H1 (cell line): ENCODE measurements at regions not wholly inside any gene's neighbourhood (a gene's known extent, or its start where the extent isn't known, plus 50 kb on each side); places are given as distances from the start of the nearest gene placed in this dataset.

Experiments
- CTCF ChIA-PET: fragments of 300-600 bp; sonication (Branson Sonifier 250); formaldehyde crosslinking; loops from one replicate; lab custom pipeline; 2021; ENCODE audit not compliant: partially characterized antibody; lab: Charles Lee
- POLR2A ChIA-PET: fragments of 300-600 bp; sonication (Branson Sonifier 250); formaldehyde crosslinking; loops from one replicate; lab custom pipeline; 2021; ENCODE audit warnings: inconsistent platforms; ENCODE audit not compliant: partially characterized antibody; lab: Charles Lee
- DNase-seq, 2 experiments: peaks; one replicate each; pipeline versions ENCODE4 v3.0.0 to v3.0.0-alpha.2; 2010 to 2022; ENCODE audit warnings: low spot score in 2 of 2, low read depth in 1 of 2, mixed read lengths in 1 of 2
- FAIRE-seq: peaks from 2 replicates; lab custom pipeline; 2011; peaks lifted over from hg19 to GRCh38; lab: Jason Lieb, UNC
- H2AFZ ChIP-seq: 2 replicates; pipeline ENCODE4 v1.8.1; 2012; ENCODE audit warnings: low read length, inconsistent platforms
- H2AK5ac ChIP-seq: 2 replicates; pipeline ENCODE4 v1.6.1; 2013; ENCODE audit warnings: low read depth, low read length
- H2BK120ac ChIP-seq: replicated peaks from 2 replicates; pipeline ENCODE3; 2013; ENCODE audit warnings: low read depth, low read length, inconsistent platforms
- H2BK12ac ChIP-seq: 2 replicates; pipeline ENCODE4 v1.6.1; 2013; ENCODE audit warnings: low read depth, low read length
- H2BK15ac ChIP-seq: 2 replicates; pipeline ENCODE4 v1.6.1; 2013; ENCODE audit warnings: low read length
- H2BK20ac ChIP-seq: 2 replicates; pipeline ENCODE4 v1.6.1; 2013; ENCODE audit warnings: low read length
- H2BK5ac ChIP-seq: 2 replicates; pipeline ENCODE4 v1.6.1; 2013; ENCODE audit warnings: low read depth, low read length
- H3K14ac ChIP-seq: 2 replicates; pipeline ENCODE4 v1.6.1; 2013; ENCODE audit warnings: inconsistent platforms; ENCODE audit not compliant: insufficient read length
- H3K18ac ChIP-seq: 2 replicates; pipeline ENCODE4 v1.6.1; 2013; ENCODE audit warnings: low read length; ENCODE audit errors: extremely low read depth
- H3K23ac ChIP-seq: 2 replicates; pipeline ENCODE4 v1.6.1; 2013; ENCODE audit warnings: inconsistent platforms; ENCODE audit not compliant: insufficient read length
- H3K23me2 ChIP-seq: 2 replicates; pipeline ENCODE4 v1.6.1; 2013; ENCODE audit warnings: low read depth, low read length
- H3K27ac ChIP-seq: 2 replicates; pipeline ENCODE4 v1.6.1; 2011; ENCODE audit warnings: low read depth, low read length, inconsistent platforms
- H3K27me3 ChIP-seq, 4 experiments: replicated peaks in 1 of 4; 1 replicate in 1 of 4; 2 replicates in 3 of 4; pipeline versions ENCODE4 v1.6.1 to v1.8.1; 2011 to 2013; ENCODE audit warnings: low read length in 3 of 4, mild to moderate bottlenecking in 3 of 4, inconsistent platforms in 2 of 4, mixed read lengths in 2 of 4, moderate library complexity in 1 of 4; ENCODE audit not compliant: control insufficient read depth in 3 of 4, insufficient read depth in 3 of 4; ENCODE audit errors: extremely low read depth in 1 of 4
- H3K36me3 ChIP-seq, 4 experiments: 2 replicates each; pipeline versions ENCODE4 v1.6.1 to v1.8.1; 2011 to 2013; ENCODE audit warnings: mild to moderate bottlenecking in 4 of 4, low read length in 3 of 4, moderate library complexity in 2 of 4, control low read depth in 1 of 4, inconsistent platforms in 1 of 4; ENCODE audit not compliant: insufficient read depth in 4 of 4, control insufficient read depth in 2 of 4
- H3K4ac ChIP-seq: replicated peaks from 2 replicates; pipeline ENCODE3; 2013; ENCODE audit warnings: low read length, low read depth, mixed read lengths, inconsistent platforms; ENCODE audit not compliant: insufficient read length
- H3K4me1 ChIP-seq, 4 experiments: replicated peaks in 1 of 4; 1 replicate in 1 of 4; 2 replicates in 3 of 4; pipeline versions ENCODE4 v1.6.1 to v1.8.1; 2011 to 2013; ENCODE audit warnings: low read length in 3 of 4, inconsistent platforms in 2 of 4, mixed read lengths in 1 of 4; ENCODE audit not compliant: insufficient read depth in 4 of 4, control insufficient read depth in 3 of 4
- H3K4me2 ChIP-seq, 2 experiments: 2 replicates each; pipeline versions ENCODE4 v1.6.1 to v1.8.1; 2011 to 2013; ENCODE audit warnings: low read depth in 2 of 2, low read length in 2 of 2, control low read depth in 1 of 2, inconsistent platforms in 1 of 2, mild to moderate bottlenecking in 1 of 2; ENCODE audit not compliant: insufficient read depth in 1 of 2
- H3K4me3 ChIP-seq, 4 experiments: fragments of 200-600, 300-600 bp in 1 of 4; sonication (generic), shearing (Covaris generic), sonication (Bioruptor Twin) in 1 of 4; 2 replicates each; pipeline versions ENCODE4 v1.5.1 to v1.8.1; 2011 to 2016; ENCODE audit warnings: low read length in 4 of 4, low read depth in 3 of 4, control low read depth in 2 of 4, inconsistent platforms in 2 of 4, mild to moderate bottlenecking in 2 of 4, mixed read lengths in 1 of 4, moderate library complexity in 1 of 4; ENCODE audit not compliant: insufficient read depth in 2 of 4; ENCODE audit errors: extremely low read depth in 1 of 4
- H3K56ac ChIP-seq: replicated peaks from 2 replicates; pipeline ENCODE3; 2013; ENCODE audit warnings: low read depth, mild to moderate bottlenecking, mixed read lengths, low read length, inconsistent platforms; ENCODE audit not compliant: insufficient read length
- H3K79me1 ChIP-seq: 2 replicates; pipeline ENCODE4 v1.6.1; 2013; ENCODE audit warnings: low read depth, low read length, control low read depth
- H3K79me2 ChIP-seq, 2 experiments: 2 replicates each; pipeline versions ENCODE4 v1.6.1 to v1.8.1; 2012 to 2013; ENCODE audit warnings: low read length in 2 of 2, mild to moderate bottlenecking in 2 of 2, inconsistent platforms in 1 of 2; ENCODE audit not compliant: insufficient read depth in 2 of 2, control insufficient read depth in 1 of 2
- H3K9ac ChIP-seq, 4 experiments: replicated peaks in 1 of 4; 1 replicate in 1 of 4; 2 replicates in 3 of 4; pipeline versions ENCODE4 v1.6.1 to v1.8.1; 2011 to 2013; ENCODE audit warnings: low read depth in 3 of 4, low read length in 3 of 4, control low read depth in 2 of 4, mild to moderate bottlenecking in 2 of 4, moderate library complexity in 2 of 4, inconsistent platforms in 1 of 4; ENCODE audit errors: extremely low read depth in 1 of 4
- H3K9me3 ChIP-seq, 2 experiments: 2 replicates each; pipeline versions ENCODE4 v1.6.1 to v1.8.1; 2012 to 2013; ENCODE audit warnings: mild to moderate bottlenecking in 2 of 2, moderate library complexity in 2 of 2, control low read depth in 1 of 2, inconsistent platforms in 1 of 2, low read depth in 1 of 2, low read length in 1 of 2, mixed read lengths in 1 of 2; ENCODE audit not compliant: insufficient read depth in 2 of 2
- H4K20me1 ChIP-seq, 2 experiments: replicated peaks in 1 of 2; 2 replicates each; pipeline versions ENCODE3 to v1.8.1; 2011 to 2013; ENCODE audit warnings: inconsistent platforms in 2 of 2, low read length in 2 of 2, mild to moderate bottlenecking in 1 of 2; ENCODE audit not compliant: insufficient read depth in 2 of 2, control insufficient read depth in 1 of 2
- H4K5ac ChIP-seq: 2 replicates; pipeline ENCODE4 v1.6.1; 2013; ENCODE audit warnings: low read length, low read depth, mixed read lengths, inconsistent platforms; ENCODE audit not compliant: insufficient read length
- H4K8ac ChIP-seq: 2 replicates; pipeline ENCODE4 v1.8.0; 2013; ENCODE audit warnings: mild to moderate bottlenecking, moderate library complexity, low read length, inconsistent platforms; ENCODE audit not compliant: insufficient read depth; ENCODE audit errors: extremely low read depth
- H4K91ac ChIP-seq: replicated peaks from 2 replicates; pipeline ENCODE3; 2013; ENCODE audit warnings: low read length, mixed read lengths, inconsistent platforms; ENCODE audit not compliant: insufficient read length
- ASH2L ChIP-seq: fragments of 200-600, 300-600 bp; sonication (generic); IDR thresholded peaks from one replicate; pipeline ENCODE4 v1.7.1; 2017; ENCODE audit warnings: low read length
- BRCA1 ChIP-seq: IDR thresholded peaks from 2 replicates; pipeline ENCODE4 v1.6.1; 2012; ENCODE audit warnings: low read depth, low read length, improper control_type of control experiment
- CBX5 ChIP-seq: fragments of 300-800, 300-1000 bp; sonication (generic); IDR thresholded peaks from 2 replicates; pipeline ENCODE4 v1.7.1; 2016; ENCODE audit warnings: antibody characterized with exemption, low read length, low read depth
- EGR1 ChIP-seq: IDR thresholded peaks from 2 replicates; pipeline ENCODE4 v1.6.1; 2011; ENCODE audit warnings: low read depth, low read length, borderline replicate concordance
- MAFK ChIP-seq: IDR thresholded peaks from 2 replicates; pipeline ENCODE4 v1.6.1; 2012; ENCODE audit warnings: low read depth, mild to moderate bottlenecking, improper control_type of control experiment, low read length
- RBBP5 ChIP-seq: IDR thresholded peaks from 2 replicates; pipeline ENCODE4 v1.7.1; 2012; ENCODE audit warnings: low read depth, mild to moderate bottlenecking, inconsistent platforms, low read length, moderate library complexity, borderline replicate concordance
- RNF2 ChIP-seq: fragments of 200-900, 300-1000 bp; sonication (generic); IDR thresholded peaks from 2 replicates; pipeline ENCODE4 v1.7.1; 2016; ENCODE audit warnings: borderline replicate concordance, low read depth, mild to moderate bottlenecking, antibody characterized with exemption, low read length; ENCODE audit not compliant: poor library complexity, severe bottlenecking; ENCODE audit errors: missing control alignments
- RXRA ChIP-seq: IDR thresholded peaks from 2 replicates; pipeline ENCODE4 v1.6.1; 2011; ENCODE audit warnings: low read depth, mild to moderate bottlenecking, low read length, moderate library complexity; ENCODE audit not compliant: insufficient read depth
- SIRT6 ChIP-seq: IDR thresholded peaks from one replicate; pipeline ENCODE4 v1.7.1; 2012; ENCODE audit warnings: low read length, inconsistent platforms
- SP2 ChIP-seq: IDR thresholded peaks from 2 replicates; pipeline ENCODE4 v1.6.1; 2012; ENCODE audit warnings: mild to moderate bottlenecking, low read length, inconsistent platforms
- SP4 ChIP-seq: IDR thresholded peaks from 2 replicates; pipeline ENCODE4 v1.6.1; 2012; ENCODE audit warnings: low read length, inconsistent platforms
- SRF ChIP-seq: IDR thresholded peaks from 2 replicates; pipeline ENCODE4 v1.6.1; 2011; ENCODE audit warnings: mild to moderate bottlenecking, low read depth, low read length, moderate library complexity
- SUZ12 ChIP-seq: fragments of 200-600 bp; sonication (generic); IDR thresholded peaks from 2 replicates; pipeline ENCODE4 v1.6.1; 2012; ENCODE audit warnings: mild to moderate bottlenecking, inconsistent platforms, low read length, moderate library complexity, mixed read lengths
- TAF1 ChIP-seq: IDR thresholded peaks from 2 replicates; pipeline ENCODE4 v1.6.1; 2011; ENCODE audit warnings: mild to moderate bottlenecking, low read depth, low read length
- TAF7 ChIP-seq: optimal IDR thresholded peaks from 2 replicates; pipeline ENCODE3; 2011; ENCODE audit warnings: low read depth, mild to moderate bottlenecking, inconsistent platforms, low read length, moderate library complexity, borderline replicate concordance
- TBP ChIP-seq: IDR thresholded peaks from 2 replicates; pipeline ENCODE4 v1.6.1; 2011; ENCODE audit warnings: low read depth, low read length, improper control_type of control experiment
- WGBS, 2 experiments: shearing (Covaris generic) in 1 of 2; methylation state at CpG; one replicate each; pipeline versions ENCODE4 v1.1.6 to v1.1.7; 2013 to 2015; ENCODE audit warnings: low lambda C conversion rate in 2 of 2, mixed read lengths in 2 of 2, inconsistent platforms in 1 of 2, low coverage in 1 of 2, missing lambda C conversion rate in 1 of 2; ENCODE audit not compliant: insufficient replicate concordance in 2 of 2, insufficient coverage in 1 of 2, insufficient read length in 1 of 2; ENCODE audit errors: extremely low coverage in 1 of 2, missing lambda C conversion rate in 1 of 2; 5-methylcytosine and 5-hydroxymethylcytosine counted together

DNA sequence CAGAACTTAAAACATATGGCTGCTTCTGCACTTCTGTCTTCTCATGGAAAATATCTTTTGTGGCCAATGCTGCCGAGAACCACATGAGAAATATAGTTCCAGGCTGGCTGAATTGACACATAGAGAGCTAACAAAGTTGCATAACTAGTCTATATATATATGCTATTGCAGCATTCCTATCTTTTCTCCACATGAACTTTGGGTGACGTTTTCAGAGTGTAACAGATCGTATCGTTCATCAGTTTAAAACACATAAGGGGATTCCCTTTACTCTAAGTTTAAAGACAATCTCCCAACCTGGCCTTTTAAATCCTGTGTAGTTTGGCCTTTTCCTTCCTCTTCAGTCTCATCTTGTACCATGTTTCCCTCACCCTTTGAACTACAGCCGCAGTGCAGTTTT is 394.2 kb upstream of the CBLB start:
- CTCF ChIA-PET: interaction anchor here (1.1 kb wide), 1 partner anchor 33 kb away, joined by 3 read pairs; no protein-coding TSS in a partner anchor
- H3K27me3 ChIP-seq: no peaks in the 10 kb centered on the region
- TF ChIP-seq CBX5 (no peak), ASH2L (no peak), SP4 (no peak), EGR1 (no peak), BRCA1 (no peak), RBBP5 (no peak), SUZ12 (no peak), SRF (no peak), SIRT6 (no peak), RNF2 (no peak), TBP (no peak), TAF1 (no peak), SP2 (no peak), TAF7 (no peak), RXRA (no peak), MAFK (no peak)

More for the DNA sequence above, 394.2 kb upstream of the CBLB start:
- Histone ChIP-seq H2BK15ac (no peak overlapping the region), H3K23ac (no peak overlapping the region), H3K27ac (no peak overlapping the region), H3K9me3 (no peaks in the 10 kb centered on the region), H2BK120ac (no peak overlapping the region), H3K4me2 (no peak overlapping the region), H3K56ac (no peak overlapping the region), H3K36me3 (no peaks in the 10 kb centered on the region), H2BK5ac (no peak overlapping the region), H2AK5ac (no peak overlapping the region), H4K91ac (no peak overlapping the region), H3K4me1 (no peaks in the 10 kb centered on the region), H2AFZ (no peak overlapping the region), H2BK20ac (no peak overlapping the region), H4K20me1 (no peaks in the 10 kb centered on the region), H3K9ac (no peak overlapping the region), H3K4ac (no peak overlapping the region), H4K8ac (no peak overlapping the region), H3K79me1 (no peaks in the 10 kb centered on the region), H4K5ac (no peak overlapping the region), H3K14ac (no peak overlapping the region), H2BK12ac (no peak overlapping the region), H3K18ac (no peak overlapping the region), H3K4me3 (no peak overlapping the region), H3K23me2 (no peaks in the 10 kb centered on the region), H3K79me2 (no peaks in the 10 kb centered on the region)
- FAIRE-seq: no peak
- no peak for DNase-seq
- 88% methylated on average over 5 of the region's 5 CpGs; no CpG with 5 or more reads in 1 of the 2 experiments for WGBS, 2 experiments
- POLR2A ChIA-PET: interaction anchor here (0.6 kb wide), 1 partner anchor 1176 kb away, joined by 3 read pairs; no protein-coding TSS in a partner anchor
